H9 (cell line): ENCODE measurements at regions not wholly inside any gene's neighbourhood (a gene's known extent, or its start where the extent isn't known, plus 50 kb on each side); places are given as distances from the start of the nearest gene placed in this dataset.

Experiments
- DNase-seq: peaks from one replicate; pipeline ENCODE4 v3.0.0-alpha.2; 2017
- H2AFZ ChIP-seq: one replicate; pipeline ENCODE4 v1.6.1; 2013; ENCODE audit warnings: mild to moderate bottlenecking, low read length, control low read depth, moderate library complexity
- H2AK5ac ChIP-seq: 2 replicates; pipeline ENCODE4 v1.6.1; 2013; ENCODE audit warnings: low read length, control low read depth, mixed read lengths; ENCODE audit not compliant: insufficient read length
- H2BK120ac ChIP-seq: one replicate; pipeline ENCODE4 v1.6.1; 2013; ENCODE audit warnings: low read depth, mild to moderate bottlenecking, low read length, control low read depth, inconsistent platforms; ENCODE audit not compliant: poor library complexity, severe bottlenecking
- H2BK12ac ChIP-seq: 2 replicates; pipeline ENCODE4 v1.6.1; 2013; ENCODE audit warnings: low read length, control low read depth, mixed read lengths, low read depth; ENCODE audit not compliant: insufficient read length
- H2BK15ac ChIP-seq: 2 replicates; pipeline ENCODE4 v1.6.1; 2013; ENCODE audit warnings: low read depth, low read length, control low read depth
- H2BK20ac ChIP-seq: one replicate; pipeline ENCODE4 v1.6.1; 2013; ENCODE audit warnings: low read depth, mild to moderate bottlenecking, low read length, control low read depth, inconsistent platforms; ENCODE audit not compliant: poor library complexity, severe bottlenecking
- H2BK5ac ChIP-seq: 2 replicates; pipeline ENCODE4 v1.6.1; 2013; ENCODE audit warnings: low read length, control low read depth, mixed read lengths; ENCODE audit not compliant: insufficient read length
- H3K14ac ChIP-seq: 2 replicates; pipeline ENCODE4 v1.6.1; 2013; ENCODE audit warnings: low read length, control low read depth; ENCODE audit not compliant: insufficient read depth
- H3K18ac ChIP-seq: 2 replicates; pipeline ENCODE4 v1.6.1; 2013; ENCODE audit warnings: low read depth, mild to moderate bottlenecking, mixed read lengths, low read length, control low read depth; ENCODE audit not compliant: insufficient read length
- H3K23ac ChIP-seq: 2 replicates; pipeline ENCODE4 v1.6.1; 2013; ENCODE audit warnings: low read length, control low read depth, mixed read lengths, low read depth; ENCODE audit not compliant: insufficient read length
- H3K23me2 ChIP-seq: 2 replicates; pipeline ENCODE4 v1.6.1; 2013; ENCODE audit warnings: low read depth, mild to moderate bottlenecking, mixed read lengths, low read length, control low read depth; ENCODE audit not compliant: insufficient read length, poor library complexity, severe bottlenecking
- H3K27ac ChIP-seq: 2 replicates; pipeline ENCODE4 v1.5.1; 2013; ENCODE audit warnings: low read length, control low read depth, mixed read lengths, low read depth; ENCODE audit not compliant: insufficient read length
- H3K27me3 ChIP-seq: 2 replicates; pipeline ENCODE4 v1.6.1; 2013; ENCODE audit warnings: low read length, control low read depth, inconsistent platforms; ENCODE audit not compliant: insufficient read depth
- H3K4ac ChIP-seq: 2 replicates; pipeline ENCODE4 v1.6.1; 2013; ENCODE audit warnings: low read depth, mild to moderate bottlenecking, control low read depth, inconsistent platforms, low read length, moderate library complexity
- H3K4me1 ChIP-seq: 2 replicates; pipeline ENCODE4 v1.6.1; 2013; ENCODE audit warnings: low read length, control low read depth, inconsistent platforms; ENCODE audit not compliant: insufficient read depth
- H3K4me2 ChIP-seq: 2 replicates; pipeline ENCODE4 v1.6.1; 2013; ENCODE audit warnings: low read length, control low read depth, mixed read lengths; ENCODE audit not compliant: insufficient read length, insufficient read depth
- H3K56ac ChIP-seq: 2 replicates; pipeline ENCODE4 v1.6.1; 2013; ENCODE audit warnings: low read depth, mild to moderate bottlenecking, mixed read lengths, low read length, control low read depth; ENCODE audit not compliant: insufficient read length
- H3K79me1 ChIP-seq: 2 replicates; pipeline ENCODE4 v1.6.1; 2013; ENCODE audit warnings: low read depth, mild to moderate bottlenecking, moderate library complexity, low read length, control low read depth, inconsistent platforms; ENCODE audit not compliant: insufficient read depth, poor library complexity, severe bottlenecking
- H3K79me2 ChIP-seq: 2 replicates; pipeline ENCODE4 v1.6.1; 2013; ENCODE audit warnings: low read length, control low read depth, inconsistent platforms; ENCODE audit not compliant: insufficient read depth
- H3K9ac ChIP-seq: 2 replicates; pipeline ENCODE4 v1.6.1; 2013; ENCODE audit warnings: low read length, control low read depth, mixed read lengths; ENCODE audit not compliant: insufficient read length; ENCODE audit errors: extremely low read depth
- H3K9me3 ChIP-seq: one replicate; pipeline ENCODE4 v1.6.1; 2013; ENCODE audit warnings: low read depth, low read length, inconsistent platforms; ENCODE audit not compliant: control insufficient read depth
- H3T11ph ChIP-seq: one replicate; pipeline ENCODE4 v1.6.1; 2013; ENCODE audit warnings: mild to moderate bottlenecking, low read length, control low read depth, inconsistent platforms
- H4K20me1 ChIP-seq: one replicate; pipeline ENCODE4 v1.6.1; 2013; ENCODE audit not compliant: control insufficient read depth, insufficient read length, insufficient read depth
- H4K5ac ChIP-seq: 2 replicates; pipeline ENCODE4 v1.6.1; 2013; ENCODE audit warnings: low read depth, mild to moderate bottlenecking, mixed read lengths, low read length, control low read depth; ENCODE audit not compliant: insufficient read length
- H4K8ac ChIP-seq: replicated peaks from 2 replicates; pipeline ENCODE4 v1.6.1; 2013; ENCODE audit warnings: low read length, control low read depth, mixed read lengths, low read depth; ENCODE audit not compliant: insufficient read length
- H4K91ac ChIP-seq: 2 replicates; pipeline ENCODE4 v1.6.1; 2013; ENCODE audit warnings: low read depth, mild to moderate bottlenecking, moderate library complexity, mixed read lengths, low read length, control low read depth; ENCODE audit not compliant: insufficient read length
- H3K27ac Mint-ChIP-seq, 3 experiments: 2 replicates in 2 of 3; 3 replicates in 1 of 3; pipeline ENCODE4 v1.8.0; 2020 to 2021; ENCODE audit warnings: mixed read lengths in 3 of 3, mild to moderate bottlenecking in 1 of 3, moderate library complexity in 1 of 3
- H3K27me3 Mint-ChIP-seq: 2 replicates; pipeline ENCODE4 v1.8.0; 2021; ENCODE audit warnings: low read depth, mild to moderate bottlenecking, moderate library complexity, mixed read lengths
- H3K36me3 Mint-ChIP-seq, 3 experiments: 2 replicates in 2 of 3; 3 replicates in 1 of 3; pipeline ENCODE4 v1.8.0; 2020 to 2021; ENCODE audit warnings: low read depth in 3 of 3, mixed read lengths in 3 of 3; ENCODE audit not compliant: insufficient read depth in 1 of 3
- H3K4me1 Mint-ChIP-seq, 2 experiments: 2 replicates each; pipeline ENCODE4 v1.8.0; 2020; ENCODE audit warnings: mixed read lengths in 2 of 2
- H3K4me3 Mint-ChIP-seq, 2 experiments: 2 replicates in 1 of 2; 3 replicates in 1 of 2; pipeline ENCODE4 v1.8.0; 2020 to 2021; ENCODE audit warnings: mild to moderate bottlenecking in 2 of 2, mixed read lengths in 2 of 2, moderate library complexity in 1 of 2
- H3K9me3 Mint-ChIP-seq, 2 experiments: 2 replicates in 1 of 2; 3 replicates in 1 of 2; pipeline ENCODE4 v1.8.0; 2020; ENCODE audit warnings: mild to moderate bottlenecking in 2 of 2, mixed read lengths in 2 of 2, moderate library complexity in 1 of 2
- CTCF ChIP-seq: fragments of 200-600 bp; sonication (generic); conservative IDR thresholded peaks from 3 replicates; pipeline ENCODE4 v1.8.0; 2021; ENCODE audit warnings: antibody characterized with exemption, mild to moderate bottlenecking
- WGBS: extraction: QIAGEN DNeasy Blood & Tissue Kit; methylation state at CpG from one replicate; pipeline ENCODE4 v1.1.7; 2013; ENCODE audit warnings: missing lambda C conversion rate, low lambda C conversion rate, mixed read lengths; ENCODE audit not compliant: insufficient read length; ENCODE audit errors: extremely low coverage; 5-methylcytosine and 5-hydroxymethylcytosine counted together

- Mint-ChIP-seq H3K9me3 (no peaks in the 10 kb centered on the region), H3K27me3 (peaks cover 6% of the 10 kb centered on the region), H3K4me1 (peaks cover 34 to 35% of the 10 kb centered on the region in 2 experiments), H3K27ac (no peak overlapping the region), H3K4me3 (no peak overlapping the region), H3K36me3 (peaks cover 0 to under 1% (median under 1%) of the 10 kb centered on the region in 3 experiments; a peak in 2 of 7 replicates)
- Histone ChIP-seq H3K79me2 (no peaks in the 10 kb centered on the region), H3K56ac (no peak overlapping the region), H3K23ac (no peak overlapping the region), H2BK5ac (no peak overlapping the region), H4K91ac (no peak overlapping the region), H4K20me1 (no peaks in the 10 kb centered on the region), H2BK120ac (no peak overlapping the region), H3K18ac (no peak overlapping the region), H2AFZ (no peak overlapping the region), H3K4me1 (peaks cover 2% of the 10 kb centered on the region; the same call in 1 of the 2 replicates), H2BK15ac (no peak overlapping the region), H3K23me2 (no peaks in the 10 kb centered on the region), H3K79me1 (no peaks in the 10 kb centered on the region), H3K9ac (no peak overlapping the region), H2AK5ac (no peak overlapping the region), H3T11ph (no peak overlapping the region), H4K8ac (no peak overlapping the region), H2BK20ac (no peak overlapping the region), H3K14ac (no peak overlapping the region), H3K4me2 (no peak overlapping the region), H3K4ac (no peak overlapping the region), H3K27ac (no peak overlapping the region), H3K9me3 (no peaks in the 10 kb centered on the region), H4K5ac (no peak overlapping the region), H2BK12ac (no peak overlapping the region), H3K27me3 (no peaks in the 10 kb centered on the region)
- TF ChIP-seq CTCF: no peak
- DNase-seq: no peak
- WGBS: no CpG with 5 or more reads among the region's 8 CpGs
Observed at GRCh38 chr13:111855191-111855590, 211.8 kb upstream of the SOX1 start.
